ENCODE measurements at regions not wholly inside any gene's neighbourhood (a gene's known extent, or its start where the extent isn't known, plus 50 kb on each side); places are given as distances from the start of the nearest gene placed in this dataset.

GRCh38 chr6:8268156-8268555 is 165.8 kb upstream of the EEF1E1 start:
- intact Hi-C loops (cut with micrococcal nuclease; ENCODE audit: unreplicated experiment), result no loop called here
- H3K79me2 ChIP-seq (ENCODE audit: low read depth), result no peaks in the 10 kb centered on the region
- CTCF ChIA-PET, result no interaction called here
- H2AFZ ChIP-seq, result no peak overlapping the region
- no peak overlapping the region for H3K27ac ChIP-seq
- H3K9me2 ChIP-seq (ENCODE audit: insufficient read depth), result no peaks in the 10 kb centered on the region
- no peaks in the 10 kb centered on the region for H4K20me1 ChIP-seq (ENCODE audit: insufficient read depth)
- no peak for DNase-seq
- POLR2A ChIA-PET (ENCODE audit: unreplicated experiment), result no interaction called here
- no peaks in the 10 kb centered on the region for H3F3A ChIP-seq (ENCODE audit: insufficient read depth, low read depth)
- no peaks in the 10 kb centered on the region for H3K9me3 ChIP-seq (ENCODE audit: insufficient read depth, low read depth)
- no peak for TF ChIP-seq EZH2 (IDR thresholded peaks at IDR 0.05; ENCODE audit: low read depth)
- no peak for TF ChIP-seq CTCF (conservative IDR thresholded peaks at IDR 0.05)
- no TSS peak for BruUV-seq (replicated peaks)
- no peak overlapping the region for H3K4me2 ChIP-seq
- no peaks in the 10 kb centered on the region for H3K4me1 ChIP-seq (replicated peaks; ENCODE audit: insufficient read depth)
- no peaks in the 10 kb centered on the region for H3K36me3 ChIP-seq (ENCODE audit: low read depth)
- H3K27me3 ChIP-seq (ENCODE audit: insufficient read depth, low read depth), result no peaks in the 10 kb centered on the region
- H3K4me3 ChIP-seq, result no peak overlapping the region

- no TSS peak for BruUV-seq (replicated peaks)
- no peaks in the 10 kb centered on the region for H3F3A ChIP-seq (ENCODE audit: insufficient read depth, low read depth)
- H3K4me2 ChIP-seq, result no peak overlapping the region
- H3K79me2 ChIP-seq (ENCODE audit: low read depth), result no peaks in the 10 kb centered on the region
- DNase-seq, result no peak
- H3K27ac ChIP-seq, result no peak overlapping the region
- CTCF ChIA-PET, result no interaction called here
- POLR2A ChIA-PET (ENCODE audit: unreplicated experiment), result no interaction called here
- intact Hi-C loops (cut with micrococcal nuclease; ENCODE audit: unreplicated experiment), result no loop called here
- no peaks in the 10 kb centered on the region for H4K20me1 ChIP-seq (ENCODE audit: insufficient read depth)
- no peaks in the 10 kb centered on the region for H3K4me1 ChIP-seq (replicated peaks; ENCODE audit: insufficient read depth)
- no peak overlapping the region for H2AFZ ChIP-seq
- no peaks in the 10 kb centered on the region for H3K9me2 ChIP-seq (ENCODE audit: insufficient read depth)
- 0 out of 2 replicates have a peak, but pooled peaks cover 5% of the 10 kb centered on the region for H3K27me3 ChIP-seq (ENCODE audit: insufficient read depth, low read depth)
- H3K9me3 ChIP-seq (ENCODE audit: insufficient read depth, low read depth), result no peaks in the 10 kb centered on the region
- TF ChIP-seq EZH2 (IDR thresholded peaks at IDR 0.05; ENCODE audit: low read depth), result no peak
- TF ChIP-seq CTCF (conservative IDR thresholded peaks at IDR 0.05), result no peak
- no peak overlapping the region for H3K4me3 ChIP-seq
- no peaks in the 10 kb centered on the region for H3K36me3 ChIP-seq (ENCODE audit: low read depth)
Measured at GRCh38 chr6:8260610-8261009, 158.3 kb upstream of the EEF1E1 start.

GRCh38 chr6:8246403-8246802 is 144.1 kb upstream of the EEF1E1 start:
- H3K79me2 ChIP-seq (ENCODE audit: low read depth), result no peaks in the 10 kb centered on the region
- H3K36me3 ChIP-seq (ENCODE audit: low read depth), result no peaks in the 10 kb centered on the region
- H3K4me2 ChIP-seq, result no peak overlapping the region
- no peaks in the 10 kb centered on the region for H3F3A ChIP-seq (ENCODE audit: insufficient read depth, low read depth)
- no peaks in the 10 kb centered on the region for H3K4me1 ChIP-seq (replicated peaks; ENCODE audit: insufficient read depth)
- TF ChIP-seq EZH2 (IDR thresholded peaks at IDR 0.05; ENCODE audit: low read depth), result no peak
- TF ChIP-seq CTCF (conservative IDR thresholded peaks at IDR 0.05), result no peak
- POLR2A ChIA-PET (ENCODE audit: unreplicated experiment), result no interaction called here
- no peak for DNase-seq
- H3K4me3 ChIP-seq, result no peak overlapping the region
- no peak overlapping the region for H2AFZ ChIP-seq
- no peaks in the 10 kb centered on the region for H4K20me1 ChIP-seq (ENCODE audit: insufficient read depth)
- BruUV-seq (replicated peaks), result no TSS peak
- H3K27ac ChIP-seq, result no peak overlapping the region
- intact Hi-C loops (cut with micrococcal nuclease; ENCODE audit: unreplicated experiment), result no loop called here
- CTCF ChIA-PET, result no interaction called here
- H3K9me2 ChIP-seq (ENCODE audit: insufficient read depth), result no peaks in the 10 kb centered on the region
- H3K9me3 ChIP-seq (ENCODE audit: insufficient read depth, low read depth), result no peaks in the 10 kb centered on the region
- no peaks in the 10 kb centered on the region for H3K27me3 ChIP-seq (ENCODE audit: insufficient read depth, low read depth)
